Fibroblast of lung (primary cell): ENCODE measurements at regions not wholly inside any gene's neighbourhood (a gene's known extent, or its start where the extent isn't known, plus 50 kb on each side); places are given as distances from the start of the nearest gene placed in this dataset.

Experiments
- DNase-seq, 2 donors: peaks; one replicate each; pipeline versions ENCODE4 v3.0.0 to v3.0.0-alpha.2; 2010; ENCODE audit warnings: low read depth in 2 of 2
- H2AFZ ChIP-seq: 2 replicates; pipeline ENCODE4 v1.5.1; 2012; ENCODE audit warnings: low read length, control low read depth, inconsistent platforms
- H3K27ac ChIP-seq: 2 replicates; pipeline ENCODE4 v1.5.1; 2011; ENCODE audit warnings: low read length, control low read depth; ENCODE audit not compliant: insufficient read depth
- H3K27me3 ChIP-seq: 2 replicates; pipeline ENCODE4 v1.5.1; 2011; ENCODE audit warnings: mild to moderate bottlenecking, low read length; ENCODE audit not compliant: control insufficient read depth, insufficient read depth
- H3K36me3 ChIP-seq: 2 replicates; pipeline ENCODE4 v1.5.1; 2011; ENCODE audit warnings: low read length; ENCODE audit not compliant: control insufficient read depth, insufficient read depth
- H3K4me1 ChIP-seq: 2 replicates; pipeline ENCODE4 v1.5.1; 2011; ENCODE audit warnings: low read length; ENCODE audit not compliant: control insufficient read depth, insufficient read depth; ENCODE audit errors: extremely low read depth
- H3K4me2 ChIP-seq: 2 replicates; pipeline ENCODE4 v1.5.1; 2011; ENCODE audit warnings: low read length, control low read depth; ENCODE audit not compliant: insufficient read depth; ENCODE audit errors: extremely low read depth
- H3K4me3 ChIP-seq, 4 experiments: fragments of 200-600 bp in 1 of 4; sonication (generic) in 1 of 4; replicated peaks in 1 of 4; 2 replicates each; pipeline ENCODE4 v1.5.1; 2011 to 2016; ENCODE audit warnings: low read length in 4 of 4, low read depth in 3 of 4, mild to moderate bottlenecking in 3 of 4, control low read depth in 2 of 4, inconsistent platforms in 1 of 4, mixed read lengths in 1 of 4; ENCODE audit not compliant: insufficient read depth in 1 of 4; ENCODE audit errors: control extremely low read depth in 1 of 4
- H3K79me2 ChIP-seq: 2 replicates; pipeline ENCODE4 v1.5.1; 2012; ENCODE audit warnings: mild to moderate bottlenecking, low read length, inconsistent platforms; ENCODE audit not compliant: control insufficient read depth, insufficient read depth
- H3K9ac ChIP-seq: 2 replicates; pipeline ENCODE4 v1.5.1; 2011; ENCODE audit warnings: mild to moderate bottlenecking, low read length, control low read depth; ENCODE audit not compliant: insufficient read depth
- H3K9me3 ChIP-seq: 2 replicates; pipeline ENCODE4 v1.5.1; 2012; ENCODE audit warnings: low read depth, low read length; ENCODE audit not compliant: control insufficient read depth, insufficient read depth
- H4K20me1 ChIP-seq: 2 replicates; pipeline ENCODE4 v1.5.1; 2011; ENCODE audit warnings: low read length; ENCODE audit not compliant: control insufficient read depth, insufficient read depth; ENCODE audit errors: extremely low read depth
- EZH2 ChIP-seq: IDR thresholded peaks from 2 replicates; pipeline ENCODE4 v1.5.1; 2012; ENCODE audit warnings: low read length, control low read depth, mild to moderate bottlenecking; ENCODE audit errors: missing control alignments
- TF ChIP-seq, protein P1 (sequence below), 2 donors: IDR thresholded peaks in 1 of 2; conservative IDR thresholded peaks in 1 of 2; 1 replicate in 1 of 2; 2 replicates in 1 of 2; pipeline ENCODE4 v1.5.1; 2011 to 2012; ENCODE audit warnings: low read length in 2 of 2, control low read depth in 1 of 2, inconsistent platforms in 1 of 2, low read depth in 1 of 2, mild to moderate bottlenecking in 1 of 2

DNA sequence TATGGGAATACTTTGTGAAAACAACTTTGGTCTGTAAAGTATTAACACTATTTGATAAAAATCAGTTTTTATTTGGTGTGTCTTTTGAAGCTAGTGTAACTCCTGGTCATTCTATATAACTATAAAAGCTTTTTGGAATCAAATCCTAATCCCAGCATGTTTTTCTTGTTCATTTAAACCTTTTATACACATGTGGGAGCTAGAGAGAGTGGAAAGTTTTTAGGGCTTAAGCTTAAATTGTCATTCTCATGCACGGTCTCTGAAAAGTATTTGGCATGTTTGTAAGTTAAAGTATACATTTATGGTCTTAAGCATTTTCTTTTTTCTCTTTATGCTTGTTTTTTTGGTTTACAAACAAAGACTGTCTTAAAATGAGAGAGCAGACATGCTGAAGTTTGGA is 83.4 kb upstream of the RARB start:
- H3K9ac ChIP-seq = no peak overlapping the region
- no peaks in the 10 kb centered on the region for H3K9me3 ChIP-seq
- H3K36me3 ChIP-seq = no peaks in the 10 kb centered on the region
- no peak for TF ChIP-seq EZH2
- TF ChIP-seq, protein P1, sequence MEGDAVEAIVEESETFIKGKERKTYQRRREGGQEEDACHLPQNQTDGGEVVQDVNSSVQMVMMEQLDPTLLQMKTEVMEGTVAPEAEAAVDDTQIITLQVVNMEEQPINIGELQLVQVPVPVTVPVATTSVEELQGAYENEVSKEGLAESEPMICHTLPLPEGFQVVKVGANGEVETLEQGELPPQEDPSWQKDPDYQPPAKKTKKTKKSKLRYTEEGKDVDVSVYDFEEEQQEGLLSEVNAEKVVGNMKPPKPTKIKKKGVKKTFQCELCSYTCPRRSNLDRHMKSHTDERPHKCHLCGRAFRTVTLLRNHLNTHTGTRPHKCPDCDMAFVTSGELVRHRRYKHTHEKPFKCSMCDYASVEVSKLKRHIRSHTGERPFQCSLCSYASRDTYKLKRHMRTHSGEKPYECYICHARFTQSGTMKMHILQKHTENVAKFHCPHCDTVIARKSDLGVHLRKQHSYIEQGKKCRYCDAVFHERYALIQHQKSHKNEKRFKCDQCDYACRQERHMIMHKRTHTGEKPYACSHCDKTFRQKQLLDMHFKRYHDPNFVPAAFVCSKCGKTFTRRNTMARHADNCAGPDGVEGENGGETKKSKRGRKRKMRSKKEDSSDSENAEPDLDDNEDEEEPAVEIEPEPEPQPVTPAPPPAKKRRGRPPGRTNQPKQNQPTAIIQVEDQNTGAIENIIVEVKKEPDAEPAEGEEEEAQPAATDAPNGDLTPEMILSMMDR (conservative IDR thresholded peaks at IDR 0.05 in 1 of 2, IDR thresholded peaks at IDR 0.05 in 1 of 2; ENCODE audit: low read depth in 1 of 2, low read length in 2 of 2) = no peak
- DNase-seq = no peak
- no peak overlapping the region for H3K4me2 ChIP-seq
- H3K4me3 ChIP-seq = no peak overlapping the region
- H4K20me1 ChIP-seq = no peaks in the 10 kb centered on the region
- H3K79me2 ChIP-seq = no peaks in the 10 kb centered on the region
- H3K27me3 ChIP-seq = no peaks in the 10 kb centered on the region
- H3K27ac ChIP-seq = no peak overlapping the region
- H3K4me1 ChIP-seq = no peaks in the 10 kb centered on the region
- H2AFZ ChIP-seq = no peak overlapping the region

DNA sequence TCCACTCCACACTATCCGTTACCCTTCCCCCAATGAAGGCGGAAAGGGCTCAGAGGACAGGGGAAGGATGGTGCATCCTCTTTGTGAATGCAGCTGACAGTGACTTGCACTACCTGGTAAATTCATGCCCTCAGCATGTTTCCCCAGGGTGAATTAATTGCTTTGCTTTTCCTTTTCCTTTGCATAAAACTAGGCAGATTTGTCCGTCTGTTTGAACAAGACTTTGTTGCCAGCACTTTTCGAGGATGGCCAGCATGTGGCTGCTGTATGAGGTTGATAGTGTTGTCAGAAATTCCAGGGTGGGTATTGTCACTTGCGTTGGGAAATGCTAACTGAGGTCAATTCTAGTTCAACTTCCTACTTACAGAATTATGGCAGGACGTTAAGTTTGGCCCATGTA is 79.0 kb upstream of the RARB start:
- H3K27ac ChIP-seq = no peak overlapping the region
- no peaks in the 10 kb centered on the region for H4K20me1 ChIP-seq
- no peaks in the 10 kb centered on the region for H3K36me3 ChIP-seq
- no peaks in the 10 kb centered on the region for H3K9me3 ChIP-seq
- no peak for TF ChIP-seq EZH2
- TF ChIP-seq, protein P1 (conservative IDR thresholded peaks at IDR 0.05 in 1 of 2, IDR thresholded peaks at IDR 0.05 in 1 of 2; ENCODE audit: low read depth in 1 of 2, low read length in 2 of 2) = no peak
- no peak overlapping the region for H2AFZ ChIP-seq
- H3K4me2 ChIP-seq = no peak overlapping the region
- DNase-seq = no peak
- no peaks in the 10 kb centered on the region for H3K79me2 ChIP-seq
- no peaks in the 10 kb centered on the region for H3K4me1 ChIP-seq
- no peak overlapping the region for H3K9ac ChIP-seq
- H3K4me3 ChIP-seq = no peak overlapping the region
- H3K27me3 ChIP-seq = no peaks in the 10 kb centered on the region

DNA sequence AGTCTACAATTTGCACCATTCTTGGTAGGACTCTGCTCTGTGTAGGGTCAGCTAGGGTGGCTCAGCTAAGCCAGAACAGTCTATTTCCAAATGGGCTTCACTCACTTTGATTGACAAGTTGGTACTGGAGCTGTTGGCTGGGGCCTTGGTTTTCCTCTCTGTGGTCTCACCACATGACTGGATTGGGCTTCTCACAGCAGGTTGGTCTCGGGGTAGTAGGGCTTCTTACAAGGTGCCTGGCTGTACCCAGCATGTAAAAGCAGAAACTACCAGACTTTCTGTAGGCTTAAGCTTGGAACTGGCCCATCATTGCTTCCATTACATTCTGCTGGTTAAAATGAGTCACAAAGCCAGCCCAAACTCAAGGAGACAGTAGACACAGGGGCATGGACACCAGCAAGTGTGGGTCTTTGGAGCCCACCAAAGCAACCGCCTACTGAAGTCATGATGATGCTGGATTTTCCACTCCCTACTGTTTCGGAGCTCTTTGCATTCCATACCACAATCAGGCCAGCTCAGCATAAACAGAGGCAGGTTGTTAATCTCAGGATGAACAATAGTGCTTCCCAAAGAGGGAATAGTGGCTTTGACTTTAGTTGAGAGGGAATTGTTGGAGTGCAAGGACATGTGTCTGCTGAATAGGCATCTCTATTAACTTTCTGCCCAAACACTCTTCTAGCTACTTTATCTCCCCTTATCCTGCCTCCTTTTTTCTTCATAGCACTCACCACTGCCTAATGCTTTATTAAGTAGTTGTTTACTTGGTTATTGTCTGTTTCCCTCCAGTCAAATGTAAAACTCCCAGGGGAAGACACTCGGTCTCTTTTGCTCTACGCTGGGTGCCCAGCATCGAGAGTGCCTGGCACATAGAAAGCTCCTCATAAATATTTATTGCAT is 78.0 kb upstream of the RARB start:
- H3K9me3 ChIP-seq = no peaks in the 10 kb centered on the region
- TF ChIP-seq, protein P1 (conservative IDR thresholded peaks at IDR 0.05 in 1 of 2, IDR thresholded peaks at IDR 0.05 in 1 of 2; ENCODE audit: low read depth in 1 of 2, low read length in 2 of 2) = no peak
- TF ChIP-seq EZH2 = no peak
- H3K27me3 ChIP-seq = no peaks in the 10 kb centered on the region
- H3K4me2 ChIP-seq = no peak overlapping the region
- no peak overlapping the region for H3K27ac ChIP-seq
- no peak overlapping the region for H3K9ac ChIP-seq
- no peaks in the 10 kb centered on the region for H3K36me3 ChIP-seq
- no peak for DNase-seq
- no peak overlapping the region for H2AFZ ChIP-seq
- H3K79me2 ChIP-seq = no peaks in the 10 kb centered on the region
- H3K4me1 ChIP-seq = no peaks in the 10 kb centered on the region
- no peak overlapping the region for H3K4me3 ChIP-seq
- no peaks in the 10 kb centered on the region for H4K20me1 ChIP-seq
